ENCODE measurements at regions not wholly inside any gene's neighbourhood (a gene's known extent, or its start where the extent isn't known, plus 50 kb on each side); places are given as distances from the start of the nearest gene placed in this dataset.

- no peak for TF ChIP-seq USF1 (IDR thresholded peaks at IDR 0.05)
- TF ChIP-seq MAX (IDR thresholded peaks at IDR 0.05) = no peak
- no peak for TF ChIP-seq REST (IDR thresholded peaks at IDR 0.05; ENCODE audit: low read depth)
- TF ChIP-seq ZBTB7A (IDR thresholded peaks at IDR 0.05; ENCODE audit: low read depth) = no peak
- no peak for TF ChIP-seq TEAD4 (IDR thresholded peaks at IDR 0.05)
- no peak for TF ChIP-seq CREB1 (IDR thresholded peaks at IDR 0.05; ENCODE audit: low read depth)
- no peak for TF ChIP-seq EP300 (IDR thresholded peaks at IDR 0.05; ENCODE audit: borderline replicate concordance)
Observed at GRCh38 chr4:138698641-138699040, 316.9 kb upstream of the NOCT start.

- TF ChIP-seq USF1 (IDR thresholded peaks at IDR 0.05) (no peak), ZBTB7A (IDR thresholded peaks at IDR 0.05; ENCODE audit: low read depth) (no peak), RAD21 (IDR thresholded peaks at IDR 0.05; ENCODE audit: low read depth) (no peak), TEAD4 (IDR thresholded peaks at IDR 0.05) (no peak), TCF12 (IDR thresholded peaks at IDR 0.05; ENCODE audit: low read depth) (no peak), REST (IDR thresholded peaks at IDR 0.05; ENCODE audit: low read depth) (no peak), CREB1 (IDR thresholded peaks at IDR 0.05; ENCODE audit: low read depth) (no peak), YY1 (IDR thresholded peaks at IDR 0.05; ENCODE audit: low read depth) (no peak), EP300 (IDR thresholded peaks at IDR 0.05; ENCODE audit: borderline replicate concordance) (no peak), CEBPB (IDR thresholded peaks at IDR 0.05) (no peak), FOXM1 (IDR thresholded peaks at IDR 0.05; ENCODE audit: borderline replicate concordance, low read depth) (no peak), TAF1 (IDR thresholded peaks at IDR 0.05; ENCODE audit: low read depth) (no peak), NFIC (IDR thresholded peaks at IDR 0.05) (no peak), EGR1 (IDR thresholded peaks at IDR 0.05) (no peak), MAX (IDR thresholded peaks at IDR 0.05) (no peak)
Observed at GRCh38 chr4:138697851-138698250, 317.7 kb upstream of the NOCT start.

GRCh38 chr4:138696771-138697170, 318.8 kb upstream of the NOCT start:
- TF ChIP-seq FOXM1 (IDR thresholded peaks at IDR 0.05; ENCODE audit: borderline replicate concordance, low read depth) = no peak
- no peak for TF ChIP-seq EP300 (IDR thresholded peaks at IDR 0.05; ENCODE audit: borderline replicate concordance)
- no peak for TF ChIP-seq TCF12 (IDR thresholded peaks at IDR 0.05; ENCODE audit: low read depth)
- no peak for TF ChIP-seq CREB1 (IDR thresholded peaks at IDR 0.05; ENCODE audit: low read depth)
- TF ChIP-seq EGR1 (IDR thresholded peaks at IDR 0.05) = no peak
- no peak for TF ChIP-seq YY1 (IDR thresholded peaks at IDR 0.05; ENCODE audit: low read depth)
- no peak for TF ChIP-seq TAF1 (IDR thresholded peaks at IDR 0.05; ENCODE audit: low read depth)
- TF ChIP-seq RAD21 (IDR thresholded peaks at IDR 0.05; ENCODE audit: low read depth) = no peak
- no peak for TF ChIP-seq USF1 (IDR thresholded peaks at IDR 0.05)
- TF ChIP-seq TEAD4 (IDR thresholded peaks at IDR 0.05) = no peak
- TF ChIP-seq ZBTB7A (IDR thresholded peaks at IDR 0.05; ENCODE audit: low read depth) = no peak
- TF ChIP-seq MAX (IDR thresholded peaks at IDR 0.05) = no peak
- no peak for TF ChIP-seq CEBPB (IDR thresholded peaks at IDR 0.05)
- no peak for TF ChIP-seq NFIC (IDR thresholded peaks at IDR 0.05)

GRCh38 chr4:138696058-138696457, 319.5 kb upstream of the NOCT start:
- TF ChIP-seq RAD21 (IDR thresholded peaks at IDR 0.05; ENCODE audit: low read depth) (no peak), EGR1 (IDR thresholded peaks at IDR 0.05) (no peak), TCF12 (IDR thresholded peaks at IDR 0.05; ENCODE audit: low read depth) (no peak), CEBPB (IDR thresholded peaks at IDR 0.05) (no peak), TAF1 (IDR thresholded peaks at IDR 0.05; ENCODE audit: low read depth) (no peak), MAX (IDR thresholded peaks at IDR 0.05) (no peak), FOXM1 (IDR thresholded peaks at IDR 0.05; ENCODE audit: borderline replicate concordance, low read depth) (no peak), EP300 (IDR thresholded peaks at IDR 0.05; ENCODE audit: borderline replicate concordance) (no peak), NFIC (IDR thresholded peaks at IDR 0.05) (no peak)

- no peak for TF ChIP-seq TAF1 (IDR thresholded peaks at IDR 0.05; ENCODE audit: low read depth)
- TF ChIP-seq CEBPB (IDR thresholded peaks at IDR 0.05) = no peak
- TF ChIP-seq CREB1 (IDR thresholded peaks at IDR 0.05; ENCODE audit: low read depth) = no peak
- TF ChIP-seq ZBTB7A (IDR thresholded peaks at IDR 0.05; ENCODE audit: low read depth) = no peak
- TF ChIP-seq YY1 (IDR thresholded peaks at IDR 0.05; ENCODE audit: low read depth) = no peak
- no peak for TF ChIP-seq TEAD4 (IDR thresholded peaks at IDR 0.05)
- TF ChIP-seq NFIC (IDR thresholded peaks at IDR 0.05) = no peak
- TF ChIP-seq USF1 (IDR thresholded peaks at IDR 0.05) = no peak
- no peak for TF ChIP-seq RAD21 (IDR thresholded peaks at IDR 0.05; ENCODE audit: low read depth)
- no peak for TF ChIP-seq FOXM1 (IDR thresholded peaks at IDR 0.05; ENCODE audit: borderline replicate concordance, low read depth)
- no peak for TF ChIP-seq EGR1 (IDR thresholded peaks at IDR 0.05)
- no peak for TF ChIP-seq REST (IDR thresholded peaks at IDR 0.05; ENCODE audit: low read depth)
- no peak for TF ChIP-seq EP300 (IDR thresholded peaks at IDR 0.05; ENCODE audit: borderline replicate concordance)
- TF ChIP-seq MAX (IDR thresholded peaks at IDR 0.05) = no peak
- no peak for TF ChIP-seq TCF12 (IDR thresholded peaks at IDR 0.05; ENCODE audit: low read depth)
Observed at GRCh38 chr4:138693526-138693925, 322.1 kb upstream of the NOCT start.

All from Ishikawa (cell line).